GM12872 (cell line): ENCODE measurements at regions not wholly inside any gene's neighbourhood (a gene's known extent, or its start where the extent isn't known, plus 50 kb on each side); places are given as distances from the start of the nearest gene placed in this dataset.

Experiments
- CTCF ChIP-seq: IDR thresholded peaks from 3 replicates; pipeline ENCODE4 v1.5.1; 2011; ENCODE audit warnings: low read depth, mild to moderate bottlenecking, low read length, moderate library complexity; ENCODE audit not compliant: insufficient read depth

- TF ChIP-seq CTCF, result no peak
Observed at GRCh38 chr4:153094435-153094834, 109.8 kb upstream of the TRIM2 start.

GRCh38 chr4:153095448-153096204, 108.6 kb upstream of the TRIM2 start:
- no peak for TF ChIP-seq CTCF

- no peak for TF ChIP-seq CTCF
Observed at GRCh38 chr4:153096344-153096743, 107.9 kb upstream of the TRIM2 start.

- TF ChIP-seq CTCF, result no peak
Observed at GRCh38 chr4:153098427-153098826, 105.8 kb upstream of the TRIM2 start.

- no peak for TF ChIP-seq CTCF
Observed at GRCh38 chr4:153099391-153100140, 104.7 kb upstream of the TRIM2 start.

GRCh38 chr4:153107246-153107645, 97.0 kb upstream of the TRIM2 start:
- no peak for TF ChIP-seq CTCF

- no peak for TF ChIP-seq CTCF
Observed at GRCh38 chr4:153109296-153109849, 94.9 kb upstream of the TRIM2 start.
